GM12878 (cell line): ENCODE measurements at regions not wholly inside any gene's neighbourhood (a gene's known extent, or its start where the extent isn't known, plus 50 kb on each side); places are given as distances from the start of the nearest gene placed in this dataset.

Experiments
- ATAC-seq: fragments of 200-7000 bp; cut with Tn5 transposase; 3 replicates; pipeline ENCODE4 v1.9.1; 2020; ENCODE audit warnings: mild to moderate bottlenecking, moderate library complexity
- BruUV-seq: library from RNA; stranded (reverse); fragments of 400-500 nt; replicated peaks from 2 replicates; lab custom pipeline; 2021; lab: Mats Ljungman, UMichigan
- CTCF ChIA-PET: fragments of 300-600 bp; sonication (Branson Sonifier 250); formaldehyde crosslinking; extraction: SDS; loops from one replicate; lab custom pipeline; 2021; ENCODE audit warnings: inconsistent platforms; lab: Yijun Ruan, JAX
- POLR2A ChIA-PET: fragments of 350-600 bp; formaldehyde crosslinking; extraction: SDS; loops from one replicate; lab custom pipeline; 2021; ENCODE audit warnings: inconsistent platforms; lab: Charles Lee
- RAD21 ChIA-PET: fragments of 300-600 bp; sonication (Branson Sonifier 250); formaldehyde crosslinking; loops from one replicate; lab custom pipeline; 2023; ENCODE audit warnings: antibody characterized with exemption; ENCODE audit not compliant: unreplicated experiment; lab: Charles Lee
- SMC1A ChIA-PET: fragments of 300-600 bp; sonication (Branson Sonifier 250); formaldehyde crosslinking; loops from one replicate; lab custom pipeline; 2023; ENCODE audit not compliant: unreplicated experiment, uncharacterized antibody; lab: Charles Lee
- DNase-seq: peaks from one replicate; pipeline ENCODE4 v3.0.0-alpha.2; 2011; ENCODE audit warnings: low read depth, low spot score
- FAIRE-seq: peaks from 3 replicates; lab custom pipeline; 2011; peaks lifted over from hg19 to GRCh38; lab: Jason Lieb, UNC
- H2AFZ ChIP-seq: 2 replicates; pipeline ENCODE4 v1.6.0; 2011; ENCODE audit warnings: low read depth, low read length, control low read depth; ENCODE audit not compliant: control insufficient read depth
- H3K27ac ChIP-seq: 2 replicates; pipeline ENCODE4 v1.5.1; 2011; ENCODE audit warnings: control low read depth; ENCODE audit not compliant: control insufficient read depth, insufficient read depth
- H3K27me3 ChIP-seq, 2 experiments: replicated peaks in 1 of 2; 2 replicates each; pipeline versions ENCODE4 v1.6.0 to v1.6.1; 2011; ENCODE audit warnings: low read length in 1 of 2; ENCODE audit not compliant: control insufficient read depth in 2 of 2, insufficient read depth in 2 of 2
- H3K36me3 ChIP-seq, 2 experiments: 2 replicates each; pipeline ENCODE4 v1.5.1; 2011; ENCODE audit warnings: low read length in 1 of 2; ENCODE audit not compliant: control insufficient read depth in 2 of 2, insufficient read depth in 2 of 2
- H3K4me1 ChIP-seq: 2 replicates; pipeline ENCODE4 v1.6.1; 2011; ENCODE audit warnings: mild to moderate bottlenecking, low read length, moderate library complexity, mixed read lengths; ENCODE audit not compliant: control insufficient read depth, insufficient read depth
- H3K4me2 ChIP-seq: 2 replicates; pipeline ENCODE4 v1.6.0; 2011; ENCODE audit warnings: control low read depth; ENCODE audit not compliant: control insufficient read depth, insufficient read depth
- H3K4me3 ChIP-seq: fragments of 200-600 bp; sonication (generic); 2 replicates; pipeline ENCODE4 v1.5.1; 2016
- H3K79me2 ChIP-seq: 2 replicates; pipeline ENCODE4 v1.6.0; 2011; ENCODE audit warnings: low read length; ENCODE audit not compliant: control insufficient read depth, insufficient read depth
- H3K9ac ChIP-seq: 2 replicates; pipeline ENCODE4 v1.8.0; 2011; ENCODE audit warnings: low read length, control low read depth, mixed read lengths; ENCODE audit not compliant: control insufficient read depth, insufficient read depth
- H3K9me3 ChIP-seq: replicated peaks from 3 replicates; pipeline ENCODE4 v1.5.1; 2011; ENCODE audit warnings: mild to moderate bottlenecking, low read length; ENCODE audit not compliant: control insufficient read depth, insufficient read depth
- H4K20me1 ChIP-seq: 2 replicates; pipeline ENCODE4 v1.6.0; 2011; ENCODE audit not compliant: control insufficient read depth, insufficient read depth
- KAT2A ChIP-seq: conservative IDR thresholded peaks from 2 replicates; pipeline ENCODE4 v1.6.1; 2011; ENCODE audit warnings: low read depth, low read length; ENCODE audit not compliant: control insufficient read depth
- PRDM15 ChIP-seq: fragments of 450-650 bp; formaldehyde crosslinking; IDR thresholded peaks from 2 replicates; pipeline ENCODE4 v1.4.0; 2020; ENCODE audit warnings: mild to moderate bottlenecking, moderate library complexity
- SMAD5 ChIP-seq: IDR thresholded peaks from 2 replicates; pipeline ENCODE4 v1.6.1; 2016; ENCODE audit warnings: antibody characterized with exemption, low read depth
- ZNF687 ChIP-seq: fragments of 450-650 bp; IDR thresholded peaks from 2 replicates; pipeline ENCODE4 v1.6.1; 2017; ENCODE audit warnings: mild to moderate bottlenecking, moderate library complexity
- WGBS: methylation state at CpG from one replicate; pipeline ENCODE4 v1.1.6; 2016; ENCODE audit warnings: low lambda C conversion rate; ENCODE audit not compliant: insufficient replicate concordance, insufficient coverage; ENCODE audit errors: missing lambda C conversion rate; 5-methylcytosine and 5-hydroxymethylcytosine counted together
- in situ Hi-C: fragments of 300-500 bp; cut with MboI; formaldehyde crosslinking; loops from 9 replicates; pipeline ENCODE4 v1.14.3; 2018; ENCODE audit warnings: mixed read lengths
- intact Hi-C: fragments of 100-400 bp; cut with micrococcal nuclease; formaldehyde crosslinking; loops from one replicate; pipeline ENCODE4 v1.14.2; 2022; ENCODE audit not compliant: unreplicated experiment

GRCh38 chr4:81282131-81282530 lies 67.1 kb upstream of the PRKG2 start:
- no peak for TF ChIP-seq SMAD5
- no peak for TF ChIP-seq PRDM15
- TF ChIP-seq ZNF687 = no peak
- no peak for TF ChIP-seq KAT2A
- TF ChIP-seq, all 136 proteins: peak for 0
- no peaks in the 10 kb centered on the region for H3K9me3 ChIP-seq
- intact Hi-C loops (no loop called here), in situ Hi-C loops (no loop called here)
- H4K20me1 ChIP-seq = no peaks in the 10 kb centered on the region
- no peaks in the 10 kb centered on the region for H3K4me1 ChIP-seq
- WGBS = 17% methylated on average over 3 of the region's 3 CpGs
- no peak overlapping the region for H3K4me2 ChIP-seq
- H2AFZ ChIP-seq = no peak overlapping the region
- ATAC-seq (no peak), DNase-seq (no peak), FAIRE-seq (no peak)
- no peaks in the 10 kb centered on the region for H3K36me3 ChIP-seq
- H3K4me3 ChIP-seq = no peak overlapping the region
- ChIA-PET RAD21 (no interaction called here), CTCF (no interaction called here), SMC1A (no interaction called here), POLR2A (no interaction called here)
- H3K27ac ChIP-seq = no peak overlapping the region
- H3K79me2 ChIP-seq = no peaks in the 10 kb centered on the region
- H3K27me3 ChIP-seq = no peaks in the 10 kb centered on the region
- H3K9ac ChIP-seq = no peak overlapping the region
- no TSS peak for BruUV-seq
